NAMALWA (cell line): ENCODE measurements at regions not wholly inside any gene's neighbourhood (a gene's known extent, or its start where the extent isn't known, plus 50 kb on each side); places are given as distances from the start of the nearest gene placed in this dataset.
"Not testable (repeated sequence)": the region's sequence is repeated elsewhere in the genome, so short reads cannot be mapped to it uniquely, and the experiment has no call there.

Experiments
- DNase-seq: peaks from one replicate; pipeline ENCODE4 v3.0.0-alpha.2; 2015; ENCODE audit warnings: low spot score

DNA sequence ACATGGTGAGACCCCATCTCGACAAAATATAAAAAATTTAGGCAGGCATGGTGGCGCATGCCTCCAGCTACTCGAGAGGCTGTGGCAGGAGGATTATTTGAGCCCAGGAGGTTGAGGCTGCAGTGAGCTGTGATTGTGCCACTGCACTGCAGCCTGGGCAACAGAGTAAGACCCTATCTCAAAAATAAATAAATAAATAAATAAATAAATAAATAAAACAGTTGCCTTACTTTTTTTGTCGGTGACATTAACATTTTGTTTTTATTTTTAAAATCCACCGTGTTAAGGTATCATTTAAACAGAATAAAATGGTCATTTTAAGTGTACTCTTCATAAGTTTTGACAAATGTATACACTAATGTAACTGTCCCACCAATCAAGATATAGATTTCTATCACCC lies 57.0 kb downstream of the RASL11A start:
- no peak for DNase-seq

DNA sequence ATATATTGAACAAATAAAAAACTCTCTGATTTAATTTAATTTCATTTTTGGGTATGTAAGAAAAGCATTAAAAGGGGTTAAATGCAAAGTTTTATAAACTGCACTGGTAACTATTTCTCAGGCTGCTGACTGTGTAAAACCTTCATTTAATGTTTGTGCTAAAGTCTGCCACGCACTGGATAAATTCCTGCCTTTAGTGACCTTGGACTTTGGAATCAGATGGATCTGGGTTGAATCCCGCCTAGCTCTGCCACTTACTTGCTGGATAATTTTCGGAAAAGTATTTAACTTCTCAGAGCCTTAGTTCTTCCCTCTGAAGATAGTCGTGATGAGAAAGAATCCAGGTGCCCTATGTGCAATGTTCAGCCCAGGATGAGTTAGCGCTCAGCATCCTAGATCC lies 58.6 kb downstream of the RASL11A start:
- no peak for DNase-seq

DNA sequence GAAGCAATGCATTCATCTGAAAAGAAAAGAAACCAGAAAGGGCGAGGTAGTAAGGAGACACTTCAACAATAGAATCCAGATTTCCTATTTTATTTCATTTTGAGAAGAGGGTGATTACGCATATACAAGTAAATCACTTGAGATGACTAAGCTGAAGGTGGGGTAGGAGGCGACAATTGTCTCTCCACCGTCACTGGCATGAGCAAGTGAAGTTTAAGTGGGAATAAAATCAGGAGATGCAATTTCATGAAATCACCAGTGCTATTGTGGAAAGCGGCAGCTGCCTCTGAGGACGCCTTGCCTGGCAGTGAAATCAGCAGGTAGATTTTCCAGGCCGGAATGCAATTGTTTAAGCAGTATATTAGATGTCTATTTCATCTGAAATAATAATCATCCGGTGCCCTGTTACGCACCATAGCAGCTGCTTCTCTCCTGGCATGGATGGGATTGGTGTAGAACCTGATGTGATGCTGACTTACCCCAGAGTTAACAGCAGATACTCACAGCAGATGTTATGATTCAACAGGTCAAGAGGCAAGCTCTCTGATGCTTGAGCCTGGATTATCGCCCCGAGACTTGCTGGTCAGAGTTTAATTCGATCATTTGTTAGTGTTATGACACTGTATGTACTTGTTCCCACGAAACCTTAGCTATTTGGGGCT lies 64.3 kb downstream of the RASL11A start:
- DNase-seq = no peak

DNA sequence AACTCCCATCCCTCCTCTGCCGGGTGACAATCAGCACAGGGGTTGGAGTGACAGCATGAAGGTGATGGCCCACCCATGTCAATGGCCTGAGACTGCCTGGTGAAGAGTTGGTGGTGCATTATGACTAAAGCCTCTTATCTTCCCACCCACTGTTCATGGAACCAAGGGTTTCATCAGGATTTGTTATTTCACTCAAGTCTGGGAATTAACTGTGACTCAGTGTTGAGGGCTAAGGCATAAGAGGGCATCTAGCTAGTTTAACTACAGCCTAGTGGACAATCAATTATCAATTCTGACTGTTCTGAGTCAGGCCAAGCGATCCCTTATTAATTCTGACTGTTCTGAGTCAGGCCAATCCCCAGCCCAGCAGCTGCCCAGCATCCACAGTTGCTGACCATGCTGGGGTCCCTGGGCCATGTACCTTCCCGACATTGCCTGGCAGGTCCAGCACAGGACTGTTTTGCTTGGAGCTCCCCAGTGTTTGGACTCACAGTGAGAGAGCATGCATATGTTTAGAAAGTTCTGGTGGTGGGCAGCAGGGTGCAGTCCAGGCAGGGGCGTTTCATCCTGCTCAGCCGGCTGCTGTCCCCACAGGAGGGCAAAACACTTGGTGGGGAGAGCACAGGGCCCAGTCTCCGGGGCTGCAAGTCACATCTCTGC lies 65.5 kb downstream of the RASL11A start:
- DNase-seq = no peak

DNA sequence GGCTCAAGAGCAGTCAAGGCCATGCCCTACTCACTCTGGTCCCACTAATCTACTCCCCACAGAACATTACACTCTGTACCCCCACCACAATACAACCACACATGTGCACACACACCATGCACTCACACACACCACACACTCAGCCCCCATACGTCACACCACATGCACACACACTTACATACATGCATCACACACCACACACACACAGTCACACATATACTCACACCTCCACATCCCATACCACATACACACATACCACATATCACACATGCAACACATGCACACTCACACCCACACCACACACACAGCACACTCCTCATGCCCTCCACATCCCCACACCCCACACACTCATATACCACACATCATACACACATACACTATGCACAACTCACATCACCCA lies 67.6 kb downstream of the RASL11A start:
- DNase-seq = no peak

DNA sequence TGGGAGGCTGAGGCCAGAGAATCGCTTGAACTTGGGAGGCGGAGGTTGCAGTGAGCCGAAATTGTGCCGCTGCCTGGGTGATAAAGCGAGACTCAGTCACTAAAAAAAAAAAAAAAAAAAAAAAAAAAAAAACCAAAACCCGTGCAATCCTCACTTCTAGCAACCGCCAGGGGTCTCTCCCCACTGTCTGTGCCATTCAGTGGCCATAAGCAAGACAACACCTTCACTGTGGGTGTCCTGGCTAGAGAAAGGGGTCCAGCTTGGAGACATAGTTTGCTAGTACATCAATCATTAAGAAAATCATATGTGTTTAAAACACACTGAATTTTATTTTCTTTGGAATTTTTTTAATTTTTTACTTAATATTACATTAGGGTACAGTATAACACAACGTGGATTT lies 68.2 kb downstream of the RASL11A start:
- peak; percentile 66 for DNase-seq

DNA sequence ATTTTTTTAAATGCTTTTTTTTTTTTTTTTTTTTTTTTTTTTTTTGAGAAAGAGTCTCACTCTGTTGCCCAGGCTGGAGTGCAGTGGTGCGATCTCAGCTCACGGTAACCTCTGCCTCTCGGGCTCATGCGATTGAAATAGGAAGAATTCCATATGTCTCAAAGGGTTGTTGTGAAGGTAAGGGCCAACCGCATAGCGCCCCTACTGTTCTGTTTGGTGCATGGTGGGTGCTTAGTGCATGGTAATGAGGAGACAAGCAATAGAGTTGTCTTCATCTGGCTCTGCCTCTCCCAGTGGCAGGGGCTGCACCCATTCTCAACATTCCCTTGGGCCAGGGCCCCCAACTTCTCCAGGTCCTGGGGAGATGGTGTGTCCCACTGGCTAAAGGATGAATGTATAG lies 68.7 kb downstream of the RASL11A start:
- DNase-seq = peak; percentile 80

DNA sequence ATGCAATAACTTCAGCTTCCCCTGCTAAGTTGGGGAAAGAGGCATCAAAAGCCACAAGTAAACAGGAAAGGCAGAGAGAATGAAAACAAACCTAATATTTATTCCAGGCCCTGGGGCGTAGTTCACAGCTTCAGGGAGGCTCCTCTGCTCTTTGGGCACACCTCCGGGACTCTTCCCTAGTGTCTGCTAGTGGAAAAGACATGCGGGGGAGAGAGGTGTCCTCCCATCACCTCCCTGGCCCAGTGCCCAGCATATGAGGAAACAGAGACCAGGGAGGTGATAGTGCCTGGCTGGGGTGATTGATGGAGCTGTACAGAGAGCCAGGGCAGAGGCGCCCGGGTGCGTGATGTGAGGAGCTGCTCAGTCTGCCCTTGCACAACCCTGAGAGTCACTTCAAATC lies 71.0 kb downstream of the RASL11A start:
- DNase-seq = no peak

DNA sequence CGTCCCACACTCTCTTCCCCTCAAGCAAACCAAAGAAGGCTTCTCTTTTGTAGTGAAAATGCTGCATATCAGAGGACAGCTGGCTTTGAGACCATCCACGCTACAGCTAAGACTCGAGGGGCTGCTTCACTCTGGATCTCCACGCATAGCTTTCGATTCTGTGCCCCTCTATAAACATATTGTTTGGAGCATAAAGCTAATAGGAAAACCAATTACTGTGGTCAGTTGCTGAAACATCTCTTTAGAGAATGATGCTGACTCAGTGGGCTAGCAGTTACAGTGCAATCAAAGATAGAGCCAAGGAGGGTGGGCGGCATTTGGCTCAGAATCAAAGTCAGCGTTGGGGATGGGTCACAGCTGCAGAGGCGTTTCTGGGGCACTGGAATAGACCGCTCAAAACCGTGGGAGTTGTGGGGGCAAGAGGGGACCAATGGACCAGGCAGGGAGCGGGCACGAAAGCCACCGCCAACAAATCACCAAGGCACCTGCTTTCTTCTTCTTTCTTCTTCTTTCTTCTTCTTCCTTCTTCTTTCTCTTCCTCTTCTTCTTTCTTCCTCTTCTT lies 76.7 kb downstream of the RASL11A start:
- no peak for DNase-seq

DNA sequence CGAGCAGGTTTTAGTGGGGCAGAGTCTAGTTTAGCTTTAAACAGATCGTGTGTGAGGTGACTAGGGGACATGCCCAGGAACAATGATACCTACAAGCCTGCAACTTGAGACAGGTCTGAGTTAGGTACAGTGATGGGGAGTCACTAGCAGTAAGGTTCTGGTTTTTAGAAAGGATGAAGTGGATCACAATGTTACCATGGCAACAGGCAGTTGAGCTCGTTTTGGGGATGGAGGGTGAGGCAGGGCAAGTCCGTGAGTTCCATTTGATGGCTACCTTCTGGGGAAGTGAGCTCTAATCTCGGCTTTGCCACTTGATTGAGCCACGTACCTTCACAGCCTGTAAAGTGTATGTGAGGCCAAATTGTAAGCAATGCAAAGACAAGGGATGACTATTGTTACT lies 76.0 kb upstream of the GTF3A start:
- DNase-seq = no peak

DNA sequence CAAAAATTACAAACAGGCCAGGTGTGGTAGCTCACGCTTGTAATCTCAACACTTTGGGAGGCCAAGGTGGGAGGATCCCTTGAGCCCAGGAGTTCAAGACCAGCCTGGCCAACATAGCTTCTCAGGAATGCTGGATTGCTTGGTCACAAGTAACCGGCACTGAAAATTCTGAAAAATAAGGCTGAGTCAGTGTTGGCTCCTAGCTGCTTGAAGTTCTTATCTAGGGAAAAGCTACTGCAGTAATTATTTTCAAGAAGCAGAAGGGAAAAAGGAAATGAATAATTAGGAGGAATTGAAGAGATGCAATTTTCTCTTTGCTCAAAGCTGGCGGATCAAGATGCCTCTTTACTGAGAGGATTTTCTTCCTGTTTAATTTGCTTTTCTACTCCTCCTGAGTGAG lies 75.0 kb upstream of the GTF3A start:
- no peak for DNase-seq

DNA sequence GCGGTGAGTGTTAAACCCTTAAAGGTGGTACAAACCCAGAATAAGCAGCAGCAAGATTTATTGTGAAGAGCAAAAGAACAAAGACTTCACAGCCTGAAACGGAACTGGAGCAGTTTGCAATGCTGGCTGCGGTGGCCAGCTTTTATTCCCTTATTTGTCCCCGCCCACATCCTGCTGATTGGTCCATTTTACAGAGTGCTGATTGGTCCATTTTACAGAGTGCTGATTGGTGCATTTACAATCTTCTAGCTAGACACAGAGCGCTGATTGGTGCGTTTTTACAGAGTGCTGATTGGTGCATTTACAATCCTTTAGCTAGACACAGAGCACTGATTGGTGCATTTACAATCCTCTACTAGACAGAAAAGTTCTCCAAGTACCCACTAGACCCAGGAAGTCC lies 73.6 kb upstream of the GTF3A start:
- not testable (repeated sequence) for DNase-seq

DNA sequence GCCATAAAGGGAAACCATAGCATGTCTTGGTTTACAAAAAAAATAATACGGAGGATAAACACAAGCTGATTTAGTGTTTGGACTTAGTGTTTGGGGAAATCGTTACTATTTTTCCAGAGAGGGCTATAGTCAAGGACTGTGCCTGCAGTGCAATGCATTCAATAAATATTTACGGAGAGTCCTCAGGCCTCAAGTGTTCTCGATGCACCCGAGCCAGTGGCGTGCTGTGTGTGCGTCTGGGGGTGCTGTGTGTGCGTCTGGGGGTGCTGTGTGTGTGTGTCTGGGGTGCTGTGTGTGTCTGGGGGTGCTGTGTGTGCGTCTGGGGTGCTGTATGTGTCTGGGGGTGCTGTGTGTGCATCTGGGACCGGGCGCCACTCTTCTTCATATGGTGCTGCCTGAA lies 71.7 kb upstream of the GTF3A start:
- no peak for DNase-seq

DNA sequence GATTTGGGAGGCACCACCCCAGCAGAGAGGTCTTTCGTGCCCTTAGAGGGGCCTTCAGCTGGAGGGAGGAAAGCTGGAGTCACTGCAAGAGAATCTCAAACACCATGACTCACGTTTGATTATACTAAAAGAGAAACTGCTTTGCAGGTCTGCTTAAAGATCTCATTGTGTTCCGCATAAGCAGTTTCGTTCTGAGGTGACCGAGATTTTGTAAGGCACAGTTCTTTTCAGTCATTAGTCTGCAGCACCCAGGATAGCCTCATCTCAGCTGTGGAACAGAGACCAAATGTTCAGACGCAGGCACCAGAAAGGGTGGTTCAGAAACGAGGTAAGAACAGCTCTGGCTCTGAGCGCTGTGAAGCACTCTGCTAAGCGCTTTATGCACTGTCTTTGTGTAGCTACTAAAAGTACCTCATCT lies 71.2 kb upstream of the GTF3A start:
- DNase-seq = no peak

DNA sequence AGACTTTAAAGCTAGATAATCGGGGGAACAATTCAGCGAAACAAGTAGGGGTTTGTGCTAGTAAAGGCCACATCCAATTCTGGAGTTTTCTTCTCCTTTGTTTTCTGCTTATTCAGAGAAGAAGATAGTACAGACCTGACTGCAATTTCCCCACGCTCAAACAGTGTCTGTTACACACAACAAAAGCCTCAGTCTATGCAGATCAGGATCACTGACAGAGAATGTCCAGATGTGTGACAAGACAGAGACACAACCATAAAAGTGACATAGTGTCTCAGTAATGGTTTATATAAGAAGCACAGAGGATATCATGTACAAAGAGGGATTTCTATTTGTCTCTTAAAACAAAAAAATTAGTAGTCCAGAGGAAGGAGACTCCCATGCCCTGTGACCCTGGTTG lies 70.7 kb upstream of the GTF3A start:
- no peak for DNase-seq

DNA sequence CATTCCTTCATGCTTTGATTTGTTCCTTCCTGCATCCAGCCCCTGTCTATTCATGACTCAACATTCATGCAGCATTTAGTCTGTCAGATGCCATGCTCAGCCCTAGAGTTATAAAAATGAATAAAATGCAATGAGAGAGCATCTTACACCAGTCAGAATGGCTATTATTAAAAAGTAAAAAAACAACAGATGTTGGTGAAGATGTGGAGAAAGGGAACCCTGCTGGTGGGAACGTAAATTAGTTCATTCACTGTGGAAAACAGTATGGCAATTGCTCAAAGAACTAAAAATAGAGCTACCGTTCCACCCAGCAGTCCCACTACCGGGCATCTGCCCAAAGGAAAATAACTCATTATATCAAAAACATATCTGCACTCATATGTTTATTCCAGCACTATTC lies 70.0 kb upstream of the GTF3A start:
- no peak for DNase-seq

DNA sequence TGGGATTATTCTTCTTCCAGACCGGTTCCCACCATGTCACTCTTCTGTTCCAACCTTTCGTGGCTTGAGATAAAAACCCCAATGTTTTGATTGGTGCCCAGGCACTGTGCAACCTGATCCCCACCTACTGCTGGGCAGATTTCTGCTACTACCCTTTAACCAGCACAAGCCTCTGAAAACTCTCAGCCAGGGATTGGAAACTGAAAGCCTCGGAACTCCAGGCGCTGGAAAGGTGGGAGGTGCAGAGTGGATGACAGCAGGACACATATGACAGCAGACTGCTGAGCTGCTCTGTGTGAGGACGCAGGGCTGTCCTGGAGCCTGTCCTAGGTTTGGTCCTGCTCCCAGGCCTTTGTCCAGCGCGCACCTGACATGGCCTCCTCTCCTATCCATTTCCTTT lies 68.5 kb upstream of the GTF3A start:
- DNase-seq = no peak

DNA sequence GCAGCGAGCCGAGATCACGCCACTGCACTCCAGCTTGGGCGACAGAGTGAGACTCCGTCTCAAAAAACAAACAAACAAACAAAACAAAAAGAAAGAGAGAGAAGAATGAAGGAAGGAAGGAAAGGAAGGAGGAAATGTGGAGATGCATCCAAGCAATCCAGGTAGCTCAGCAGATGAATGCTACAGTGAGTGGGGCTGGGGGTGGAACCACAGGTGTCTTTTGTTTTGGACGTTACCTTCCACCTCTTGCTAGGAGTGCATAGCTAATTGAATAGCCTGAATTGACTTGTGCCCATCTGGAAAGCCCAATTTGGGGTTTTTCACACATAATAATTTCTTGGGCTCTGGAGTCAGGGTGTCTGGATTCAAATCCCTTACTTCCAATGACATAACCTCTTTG lies 66.0 kb upstream of the GTF3A start:
- DNase-seq = no peak

DNA sequence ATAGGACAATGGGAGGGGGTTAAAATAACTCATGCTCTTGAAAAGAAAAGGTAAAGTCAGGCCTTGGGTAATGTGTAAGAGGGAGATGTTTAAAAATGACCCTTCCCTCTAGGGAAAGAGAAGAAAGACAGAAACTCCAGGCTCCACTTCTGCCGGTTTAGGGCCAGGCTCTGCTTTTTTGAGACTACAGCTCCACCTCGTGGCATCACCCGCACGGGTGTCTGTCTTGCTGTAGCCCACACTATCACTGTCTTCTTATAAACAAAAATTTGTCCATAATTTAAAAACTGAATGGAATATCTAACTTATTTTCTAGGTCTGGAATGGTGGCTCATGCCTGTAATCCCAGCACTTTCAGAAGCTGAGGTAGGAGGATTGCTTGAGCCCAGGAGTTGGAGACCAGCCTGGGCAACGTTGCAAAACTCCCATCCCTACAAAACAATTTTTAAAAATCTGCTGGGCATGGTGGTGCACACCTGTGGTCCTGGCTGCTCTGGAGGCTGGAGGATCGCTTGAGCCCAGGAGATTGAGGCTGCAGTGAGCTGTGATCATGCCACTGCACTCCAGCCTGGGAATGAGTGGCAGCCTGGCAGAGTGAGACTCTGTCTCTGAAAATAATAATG lies 65.1 kb upstream of the GTF3A start:
- DNase-seq = peak; percentile 75

DNA sequence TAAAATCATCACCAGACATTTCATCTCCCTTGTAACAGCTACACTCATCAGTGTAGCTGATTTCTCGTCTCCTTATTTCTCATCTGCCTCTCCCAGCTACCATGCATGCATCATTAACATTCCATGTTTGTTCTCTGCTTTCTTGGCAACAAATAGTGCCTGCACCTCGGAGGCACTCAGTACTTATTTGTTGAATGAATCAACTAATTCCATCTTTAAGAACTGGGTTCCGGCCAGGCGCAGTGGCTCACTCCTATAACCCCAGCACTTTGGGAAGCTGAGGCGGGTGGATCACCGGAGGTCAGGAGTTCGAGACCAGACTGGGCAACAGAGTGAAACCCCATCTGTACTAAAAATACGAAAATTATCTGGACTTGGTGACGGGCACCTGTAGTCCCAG lies 63.9 kb upstream of the GTF3A start:
- DNase-seq = no peak

DNA sequence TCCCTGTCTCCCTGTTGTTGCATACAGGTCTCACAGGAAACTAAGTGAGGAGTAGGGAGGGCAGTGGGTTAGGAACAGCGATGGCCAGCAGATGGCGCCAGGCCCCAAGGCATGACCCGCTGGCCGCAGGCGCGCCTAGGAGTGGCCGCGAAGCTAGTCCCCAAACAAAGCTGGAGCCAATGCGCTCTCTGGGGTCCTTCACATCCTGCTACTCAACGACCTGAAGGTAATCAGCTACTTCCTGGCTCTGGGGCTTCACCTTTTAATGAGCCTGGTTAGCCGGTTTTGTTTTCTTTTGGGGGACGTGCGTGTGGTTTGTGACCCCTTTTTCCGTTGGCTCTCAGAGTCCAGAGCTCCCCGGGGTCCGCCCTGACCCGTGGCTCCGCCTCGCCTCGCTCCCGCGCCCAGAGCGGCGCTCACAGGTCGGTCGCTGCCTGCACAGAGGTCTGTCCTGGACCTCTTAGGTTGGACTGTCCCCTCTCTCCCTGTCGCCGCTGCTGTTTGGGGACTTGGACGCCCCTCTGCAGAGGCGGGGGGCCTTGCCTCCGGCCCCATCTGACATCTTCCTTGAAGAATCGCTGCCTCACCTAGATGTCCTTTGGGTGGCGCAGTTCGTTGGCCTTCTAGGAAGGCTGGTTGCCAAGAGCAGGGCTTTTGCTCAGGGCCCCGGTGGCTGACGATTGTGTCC lies 62.2 kb upstream of the GTF3A start:
- DNase-seq = peak; percentile 79

DNA sequence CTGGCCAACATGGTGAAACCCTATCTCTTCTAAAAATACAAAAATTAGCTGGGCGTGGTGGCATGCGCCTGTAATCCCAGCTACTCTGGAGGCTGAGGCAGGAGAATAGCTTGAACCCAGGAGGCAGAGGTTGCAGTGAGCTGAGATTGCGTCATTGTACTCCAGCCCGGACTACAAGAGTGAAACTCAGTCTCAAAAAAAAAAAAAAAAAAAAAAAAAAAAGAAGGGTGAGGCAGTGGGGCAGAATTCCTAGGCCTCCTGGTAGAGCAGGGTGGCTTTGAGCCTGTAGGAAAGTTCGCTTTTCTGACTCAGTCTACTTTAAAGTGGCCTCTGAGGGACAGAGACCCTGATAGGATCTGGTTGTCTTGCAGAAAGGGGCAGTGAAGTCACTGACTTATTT lies 60.8 kb upstream of the GTF3A start:
- DNase-seq = not testable (repeated sequence)

DNA sequence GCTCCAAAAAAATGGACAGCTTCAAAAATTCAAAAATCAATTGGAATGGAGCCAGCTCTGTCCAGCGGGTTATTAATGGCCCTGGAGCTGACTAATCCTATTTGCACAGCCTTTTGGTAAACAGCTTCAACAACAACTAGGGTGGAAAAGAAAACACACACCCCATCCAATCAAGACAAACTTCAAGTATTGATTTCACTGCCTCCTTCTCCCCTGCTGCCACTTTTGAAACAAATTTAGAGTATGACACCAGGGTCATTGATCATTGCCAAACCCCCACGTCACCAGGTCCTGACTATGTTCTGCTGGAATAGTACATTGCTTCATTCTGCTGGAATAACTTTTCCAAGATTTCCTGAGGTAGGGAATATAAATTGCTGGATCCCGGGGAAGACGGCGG lies 56.8 kb upstream of the GTF3A start:
- no peak for DNase-seq
